Keratinocyte (primary cell): ENCODE measurements at regions not wholly inside any gene's neighbourhood (a gene's known extent, or its start where the extent isn't known, plus 50 kb on each side); places are given as distances from the start of the nearest gene placed in this dataset.

Source experiments
- DNase-seq: peaks from one replicate; pipeline ENCODE4 v3.0.0-alpha.2; 2011; ENCODE audit warnings: low read depth, missing footprints, low spot score
- FAIRE-seq: peaks from 2 replicates; lab custom pipeline; 2011; peaks lifted over from hg19 to GRCh38; lab: Jason Lieb, UNC
- H2AFZ ChIP-seq: 2 replicates; pipeline ENCODE4 v1.6.0; 2012; ENCODE audit warnings: low read length, control low read depth, inconsistent platforms; ENCODE audit not compliant: control insufficient read depth
- H3K27ac ChIP-seq: 2 replicates; pipeline ENCODE4 v1.5.1; 2011; ENCODE audit warnings: low read length; ENCODE audit not compliant: control insufficient read depth, insufficient read depth
- H3K27me3 ChIP-seq: 3 replicates; pipeline ENCODE4 v1.6.0; 2011; ENCODE audit warnings: low read length; ENCODE audit not compliant: control insufficient read depth, insufficient read depth; ENCODE audit errors: extremely low read depth
- H3K36me3 ChIP-seq, 2 experiments: 2 replicates in 1 of 2; 3 replicates in 1 of 2; pipeline ENCODE4 v1.5.1; 2011; ENCODE audit warnings: low read length in 2 of 2, mild to moderate bottlenecking in 1 of 2; ENCODE audit not compliant: control insufficient read depth in 2 of 2, insufficient read depth in 2 of 2; ENCODE audit errors: extremely low read depth in 1 of 2
- H3K4me1 ChIP-seq: 3 replicates; pipeline ENCODE4 v1.5.1; 2011; ENCODE audit warnings: low read length; ENCODE audit not compliant: control insufficient read depth, insufficient read depth; ENCODE audit errors: extremely low read depth
- H3K4me2 ChIP-seq: 3 replicates; pipeline ENCODE4 v1.6.0; 2011; ENCODE audit warnings: low read depth, low read length; ENCODE audit not compliant: control insufficient read depth, insufficient read depth; ENCODE audit errors: extremely low read depth
- H3K4me3 ChIP-seq, 3 experiments: fragments of 200-600 bp in 1 of 3; sonication (generic) in 1 of 3; 2 replicates in 2 of 3; 3 replicates in 1 of 3; pipeline ENCODE4 v1.5.1; 2011 to 2016; ENCODE audit warnings: low read length in 3 of 3, mild to moderate bottlenecking in 3 of 3, control low read depth in 2 of 3, inconsistent platforms in 1 of 3, low read depth in 1 of 3, mixed read lengths in 1 of 3, mixed run types in 1 of 3, moderate library complexity in 1 of 3; ENCODE audit not compliant: control insufficient read depth in 2 of 3, insufficient read depth in 2 of 3; ENCODE audit errors: extremely low read depth in 1 of 3
- H3K79me2 ChIP-seq: 2 replicates; pipeline ENCODE4 v1.6.0; 2012; ENCODE audit warnings: low read length; ENCODE audit not compliant: control insufficient read depth, insufficient read depth
- H3K9ac ChIP-seq: 3 replicates; pipeline ENCODE4 v1.6.0; 2011; ENCODE audit warnings: low read length; ENCODE audit not compliant: control insufficient read depth, insufficient read depth; ENCODE audit errors: extremely low read depth
- H3K9me1 ChIP-seq: 3 replicates; pipeline ENCODE4 v1.6.0; 2011; ENCODE audit warnings: low read length; ENCODE audit not compliant: control insufficient read depth, insufficient read depth; ENCODE audit errors: extremely low read depth
- H3K9me3 ChIP-seq: 2 replicates; pipeline ENCODE4 v1.5.1; 2012; ENCODE audit warnings: low read depth, low read length; ENCODE audit not compliant: control insufficient read depth
- H4K20me1 ChIP-seq: 3 replicates; pipeline ENCODE4 v1.6.0; 2011; ENCODE audit warnings: low read length; ENCODE audit not compliant: control insufficient read depth, insufficient read depth; ENCODE audit errors: extremely low read depth
- EZH2 ChIP-seq: IDR thresholded peaks from one replicate; pipeline ENCODE4 v1.6.1; 2012; ENCODE audit warnings: inconsistent platforms, mild to moderate bottlenecking, low read length, moderate library complexity
- dilution Hi-C: fragments of 300-500 bp; cut with MboI; formaldehyde crosslinking; loops from one replicate; pipeline ENCODE4 v1.7.0; 2020; ENCODE audit warnings: low sequenced_read_pairs; ENCODE audit not compliant: extremely low pct_ligation_motif_present
- TF ChIP-seq, protein P1 (sequence below), 3 experiments: IDR thresholded peaks in 1 of 3; conservative IDR thresholded peaks in 1 of 3; optimal IDR thresholded peaks in 1 of 3; 2 replicates in 2 of 3; 3 replicates in 1 of 3; pipeline versions ENCODE3 to v1.5.1; 2011; ENCODE audit warnings: low read length in 3 of 3, mild to moderate bottlenecking in 3 of 3, moderate library complexity in 2 of 3, control low read depth in 1 of 3, inconsistent platforms in 1 of 3; ENCODE audit not compliant: insufficient read depth in 2 of 3; ENCODE audit errors: extremely low read depth in 1 of 3

DNA sequence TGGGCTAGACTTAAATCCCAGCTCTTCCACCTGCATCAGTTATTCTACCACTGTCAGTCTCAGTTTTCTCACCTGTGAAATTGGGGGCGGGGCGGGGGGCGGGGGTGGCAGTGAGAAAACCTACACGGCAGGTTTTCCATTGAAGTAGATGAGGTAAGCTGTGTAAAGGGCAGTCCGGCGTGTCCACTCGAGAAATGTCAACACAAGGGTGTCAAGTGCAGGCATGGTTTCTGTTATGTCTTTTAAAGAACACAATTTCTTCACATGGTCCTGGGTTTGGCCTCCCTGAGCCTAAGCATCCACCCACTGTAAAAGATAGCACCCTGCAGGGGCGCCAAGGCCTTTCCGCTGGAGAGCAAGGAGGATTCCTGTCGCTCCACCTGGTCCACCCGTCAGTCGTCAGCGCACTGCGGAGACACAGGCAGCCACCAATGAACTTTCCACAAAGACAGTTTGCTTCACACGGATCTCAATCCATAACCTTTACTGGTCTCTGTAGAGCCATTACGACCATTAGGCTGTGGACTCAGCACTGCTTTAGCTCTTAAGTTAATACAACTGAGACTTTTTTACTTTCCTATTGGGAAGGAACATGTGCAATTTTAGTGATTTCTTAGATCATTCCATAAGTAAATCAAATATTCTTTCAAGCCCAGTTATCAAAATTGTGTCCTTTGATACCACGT is 99.5 kb upstream of the FOXB1 start:
- TF ChIP-seq, protein P1, sequence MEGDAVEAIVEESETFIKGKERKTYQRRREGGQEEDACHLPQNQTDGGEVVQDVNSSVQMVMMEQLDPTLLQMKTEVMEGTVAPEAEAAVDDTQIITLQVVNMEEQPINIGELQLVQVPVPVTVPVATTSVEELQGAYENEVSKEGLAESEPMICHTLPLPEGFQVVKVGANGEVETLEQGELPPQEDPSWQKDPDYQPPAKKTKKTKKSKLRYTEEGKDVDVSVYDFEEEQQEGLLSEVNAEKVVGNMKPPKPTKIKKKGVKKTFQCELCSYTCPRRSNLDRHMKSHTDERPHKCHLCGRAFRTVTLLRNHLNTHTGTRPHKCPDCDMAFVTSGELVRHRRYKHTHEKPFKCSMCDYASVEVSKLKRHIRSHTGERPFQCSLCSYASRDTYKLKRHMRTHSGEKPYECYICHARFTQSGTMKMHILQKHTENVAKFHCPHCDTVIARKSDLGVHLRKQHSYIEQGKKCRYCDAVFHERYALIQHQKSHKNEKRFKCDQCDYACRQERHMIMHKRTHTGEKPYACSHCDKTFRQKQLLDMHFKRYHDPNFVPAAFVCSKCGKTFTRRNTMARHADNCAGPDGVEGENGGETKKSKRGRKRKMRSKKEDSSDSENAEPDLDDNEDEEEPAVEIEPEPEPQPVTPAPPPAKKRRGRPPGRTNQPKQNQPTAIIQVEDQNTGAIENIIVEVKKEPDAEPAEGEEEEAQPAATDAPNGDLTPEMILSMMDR (optimal IDR thresholded peaks at IDR 0.05 in 1 of 3, IDR thresholded peaks at IDR 0.05 in 1 of 3, conservative IDR thresholded peaks at IDR 0.05 in 1 of 3; ENCODE audit: extremely low read depth in 1 of 3, insufficient read depth in 2 of 3, low read length in 3 of 3) = no peak
- peak; percentile 47 for TF ChIP-seq EZH2
- no peak for FAIRE-seq

DNA sequence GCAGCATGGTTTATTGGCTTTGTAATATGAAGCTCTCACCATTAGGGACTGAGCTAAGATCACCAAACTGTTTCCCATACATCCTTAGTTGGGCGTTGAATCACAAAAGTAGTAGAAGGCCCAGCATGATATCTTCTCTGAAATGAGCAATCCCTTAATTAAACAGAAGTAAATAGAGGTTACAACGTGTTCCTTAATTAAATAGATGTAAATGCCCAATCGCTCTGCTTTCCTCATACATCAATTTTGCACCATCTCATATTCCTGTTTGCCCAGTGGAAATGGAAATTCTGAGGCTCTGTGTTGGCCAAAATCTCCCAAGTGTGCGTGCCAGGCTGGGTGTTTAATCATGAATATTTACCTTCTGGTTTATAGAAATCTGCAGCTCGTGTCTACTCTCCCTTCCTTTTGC is 107.4 kb upstream of the FOXB1 start:
- Histone ChIP-seq H2AFZ (no peak overlapping the region), H3K4me1 (no peaks in the 10 kb centered on the region), H3K4me2 (no peak overlapping the region), H4K20me1 (no peaks in the 10 kb centered on the region), H3K9me3 (no peaks in the 10 kb centered on the region), H3K27me3 (no peaks in the 10 kb centered on the region), H3K9ac (no peak overlapping the region), H3K9me1 (no peaks in the 10 kb centered on the region), H3K27ac (no peak overlapping the region), H3K36me3 (no peaks in the 10 kb centered on the region), H3K4me3 (no peak overlapping the region), H3K79me2 (no peaks in the 10 kb centered on the region)
- no peak for TF ChIP-seq EZH2
- TF ChIP-seq, protein P1 (optimal IDR thresholded peaks at IDR 0.05 in 1 of 3, IDR thresholded peaks at IDR 0.05 in 1 of 3, conservative IDR thresholded peaks at IDR 0.05 in 1 of 3; ENCODE audit: extremely low read depth in 1 of 3, insufficient read depth in 2 of 3, low read length in 3 of 3) = no peak
- no peak for FAIRE-seq
- no peak for DNase-seq
- dilution Hi-C loops = no loop called here

More for the DNA sequence above, 99.5 kb upstream of the FOXB1 start:
- H2AFZ ChIP-seq = no peak overlapping the region
- H3K4me1 ChIP-seq = no peaks in the 10 kb centered on the region
- DNase-seq = no peak
- no peaks in the 10 kb centered on the region for H3K79me2 ChIP-seq
- no peak overlapping the region for H3K27ac ChIP-seq
- H3K4me2 ChIP-seq = no peak overlapping the region
- no peak overlapping the region for H3K9ac ChIP-seq
- no peak overlapping the region for H3K4me3 ChIP-seq
- no peaks in the 10 kb centered on the region for H3K9me1 ChIP-seq
- dilution Hi-C loops = no loop called here
- H3K27me3 ChIP-seq = peaks cover 11% of the 10 kb centered on the region
- H3K36me3 ChIP-seq = no peaks in the 10 kb centered on the region
- H3K9me3 ChIP-seq = no peaks in the 10 kb centered on the region
- H4K20me1 ChIP-seq = no peaks in the 10 kb centered on the region
